GM13977 (cell line): ENCODE measurements at regions not wholly inside any gene's neighbourhood (a gene's known extent, or its start where the extent isn't known, plus 50 kb on each side); places are given as distances from the start of the nearest gene placed in this dataset.

Experiments used
- DNase-seq: peaks from one replicate; pipeline ENCODE4 v3.0.0; 2012; ENCODE audit warnings: low spot score
- in situ Hi-C: fragments of 300-500 bp; cut with MboI; formaldehyde crosslinking; loops from one replicate; pipeline ENCODE4 v1.12.0; 2022; ENCODE audit warnings: low sequenced_read_pairs, low pct_unique_long_range_greater_than_20kb, mixed read lengths, inconsistent platforms; ENCODE audit not compliant: unreplicated experiment
- TF ChIP-seq, protein P1 (sequence below): IDR thresholded peaks from 2 replicates; pipeline ENCODE4 v1.5.1; 2012; ENCODE audit warnings: mild to moderate bottlenecking, control low read depth; ENCODE audit not compliant: insufficient read depth; ENCODE audit errors: extremely low read depth, missing control alignments

DNA sequence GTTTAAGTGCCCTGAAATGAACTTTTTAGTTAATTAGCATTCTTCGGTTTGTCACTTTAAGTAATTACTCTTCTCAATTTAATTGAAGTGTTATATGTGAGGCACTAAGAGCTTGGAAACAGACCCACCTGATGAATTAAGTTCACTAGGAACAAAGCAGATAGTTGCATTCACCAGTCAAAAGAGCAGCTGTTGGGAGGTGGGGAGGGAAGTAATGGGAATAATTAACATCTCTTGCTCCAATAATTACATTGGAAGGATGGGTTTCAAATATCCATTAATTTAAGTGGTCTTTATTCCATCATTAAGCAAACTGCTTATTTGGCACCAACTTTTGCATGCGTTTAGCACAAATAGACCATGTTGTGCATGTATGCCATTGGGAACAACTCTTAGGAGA, 667.2 kb downstream of the GALC start:
- TF ChIP-seq, protein P1, sequence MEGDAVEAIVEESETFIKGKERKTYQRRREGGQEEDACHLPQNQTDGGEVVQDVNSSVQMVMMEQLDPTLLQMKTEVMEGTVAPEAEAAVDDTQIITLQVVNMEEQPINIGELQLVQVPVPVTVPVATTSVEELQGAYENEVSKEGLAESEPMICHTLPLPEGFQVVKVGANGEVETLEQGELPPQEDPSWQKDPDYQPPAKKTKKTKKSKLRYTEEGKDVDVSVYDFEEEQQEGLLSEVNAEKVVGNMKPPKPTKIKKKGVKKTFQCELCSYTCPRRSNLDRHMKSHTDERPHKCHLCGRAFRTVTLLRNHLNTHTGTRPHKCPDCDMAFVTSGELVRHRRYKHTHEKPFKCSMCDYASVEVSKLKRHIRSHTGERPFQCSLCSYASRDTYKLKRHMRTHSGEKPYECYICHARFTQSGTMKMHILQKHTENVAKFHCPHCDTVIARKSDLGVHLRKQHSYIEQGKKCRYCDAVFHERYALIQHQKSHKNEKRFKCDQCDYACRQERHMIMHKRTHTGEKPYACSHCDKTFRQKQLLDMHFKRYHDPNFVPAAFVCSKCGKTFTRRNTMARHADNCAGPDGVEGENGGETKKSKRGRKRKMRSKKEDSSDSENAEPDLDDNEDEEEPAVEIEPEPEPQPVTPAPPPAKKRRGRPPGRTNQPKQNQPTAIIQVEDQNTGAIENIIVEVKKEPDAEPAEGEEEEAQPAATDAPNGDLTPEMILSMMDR = no peak
- in situ Hi-C loops = no loop called here
- no peak for DNase-seq

DNA sequence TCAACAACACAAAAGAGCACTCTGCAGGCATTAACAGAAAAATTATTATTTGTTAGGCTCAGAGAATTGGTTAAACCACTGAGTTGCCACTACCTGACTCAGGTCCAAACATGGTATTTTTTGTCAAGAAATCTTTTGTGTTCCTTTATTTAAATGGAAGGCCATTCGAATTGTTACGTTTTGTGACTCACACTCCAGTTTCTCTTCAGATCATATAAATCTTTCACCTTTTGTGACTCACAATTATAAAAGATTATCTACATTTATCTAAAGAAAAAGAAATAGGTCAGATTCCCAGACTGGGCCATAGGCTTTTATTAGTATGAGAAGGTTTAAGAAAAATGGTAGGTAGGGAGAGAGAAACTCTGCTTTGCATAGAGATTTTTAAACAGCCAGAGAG, 669.8 kb downstream of the GALC start:
- no peak for DNase-seq
- TF ChIP-seq, protein P1 = no peak
- in situ Hi-C loops = no loop called here

DNA sequence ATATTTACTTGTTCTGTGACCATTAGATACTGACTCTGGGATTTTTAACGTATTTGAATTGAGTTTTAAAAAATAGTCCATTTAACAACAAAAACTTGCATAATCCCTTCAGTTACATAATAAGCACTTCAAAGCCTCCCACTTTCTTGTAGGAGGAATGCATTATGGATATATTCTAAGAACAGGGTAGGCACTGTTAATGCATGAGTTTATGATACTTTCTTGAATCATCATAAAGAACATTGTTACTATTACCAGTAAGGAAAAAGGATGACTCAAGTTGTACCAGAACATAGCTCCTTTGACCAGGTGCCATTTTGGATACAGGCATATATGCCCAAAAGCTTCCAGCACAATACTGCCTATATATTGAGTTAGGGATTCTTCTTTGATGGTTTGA, 671.4 kb downstream of the GALC start:
- in situ Hi-C loops = no loop called here
- TF ChIP-seq, protein P1 = no peak

DNA sequence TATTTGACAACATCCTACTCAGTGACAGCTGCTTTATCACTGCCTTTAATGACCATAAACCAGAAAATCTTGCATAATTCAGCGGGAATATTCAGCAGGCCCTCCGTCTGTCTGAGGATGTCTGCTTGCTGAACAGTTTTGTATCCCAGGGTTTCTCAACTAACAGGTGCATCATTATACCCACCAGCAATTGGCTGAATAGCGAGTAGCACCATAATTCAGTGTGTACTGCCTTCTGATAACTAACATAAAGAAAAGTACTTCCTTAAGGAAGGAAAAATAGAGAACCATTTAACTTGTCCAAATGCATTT, 680.1 kb downstream of the GALC start:
- in situ Hi-C loops = no loop called here
- TF ChIP-seq, protein P1 = no peak
- DNase-seq = no peak

More for the DNA sequence above, 671.4 kb downstream of the GALC start:
- DNase-seq = no peak

DNA sequence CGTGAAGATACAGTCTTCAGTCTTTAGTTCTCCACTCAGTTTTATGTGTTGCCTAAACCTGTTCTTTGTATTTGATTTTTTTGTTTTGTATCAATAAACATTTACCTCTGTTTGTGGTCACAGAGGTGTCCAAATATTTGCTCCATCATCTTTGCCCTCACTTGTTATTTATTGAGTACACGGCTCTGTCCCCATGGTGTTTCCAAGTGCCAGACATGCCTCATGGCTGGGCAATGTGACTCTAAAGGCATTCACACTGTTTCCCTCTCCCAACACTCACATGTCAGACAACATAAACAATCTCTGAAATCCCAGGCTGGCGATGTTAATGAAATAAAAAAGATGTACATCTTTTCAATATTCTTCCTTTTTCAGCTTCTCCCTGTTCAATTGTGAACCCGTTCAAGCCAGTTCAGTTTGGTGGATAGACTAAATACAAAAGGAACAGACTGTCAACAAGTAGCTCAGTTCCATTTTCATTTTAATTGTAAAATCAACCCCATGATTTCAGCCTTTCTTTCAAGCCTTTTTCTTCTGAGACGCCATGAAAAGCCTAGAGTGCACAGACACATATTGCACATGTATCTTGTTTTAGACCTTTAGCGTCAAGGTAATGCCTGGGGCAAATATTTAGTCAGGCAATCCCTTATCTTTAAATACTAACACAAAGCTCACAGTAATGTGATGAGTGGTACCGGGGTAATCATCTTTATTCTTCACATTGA, 680.7 kb downstream of the GALC start:
- in situ Hi-C loops = no loop called here
- TF ChIP-seq, protein P1 = no peak
- DNase-seq = no peak

DNA sequence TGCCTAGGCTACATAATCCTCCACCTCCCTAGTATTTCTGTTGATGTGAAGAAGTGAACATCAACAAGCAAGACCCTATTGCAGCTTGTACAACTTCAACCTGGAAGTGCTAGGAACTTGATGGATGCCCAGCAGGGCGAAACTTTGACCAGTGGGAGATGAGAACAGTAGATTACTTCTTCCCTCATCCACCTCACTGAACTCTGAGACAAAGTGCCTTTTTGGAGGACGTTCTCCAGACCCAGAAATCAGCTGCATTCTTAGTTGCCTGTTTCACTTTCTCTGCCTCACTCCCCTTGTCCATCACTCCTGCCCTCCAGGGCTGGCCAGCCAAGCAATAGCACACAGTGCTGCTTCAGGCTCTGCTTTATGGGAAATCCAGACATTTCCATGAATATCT, 683.4 kb downstream of the GALC start:
- TF ChIP-seq, protein P1 = no peak
- no peak for DNase-seq
- in situ Hi-C loops = no loop called here
